Tibial nerve (tissue), 4 donors: ENCODE measurements at regions not wholly inside any gene's neighbourhood (a gene's known extent, or its start where the extent isn't known, plus 50 kb on each side); places are given as distances from the start of the nearest gene placed in this dataset.

Experiments
- DNase-seq, 2 donors: peaks; one replicate each; pipeline ENCODE4 v3.0.0-alpha.2; 2019; ENCODE audit warnings: low spot score in 2 of 2
- H3K27ac ChIP-seq, 4 donors: fragments of 200-600 bp; sonication (generic) in 3 of 4; one replicate each; pipeline ENCODE4 v1.5.1; 2017 to 2019; ENCODE audit warnings: mild to moderate bottlenecking in 1 of 4
- H3K27me3 ChIP-seq, 2 donors: fragments of 200-600 bp; sonication (generic) in 1 of 2; one replicate each; pipeline versions ENCODE4 v1.5.1 to v1.6.0; 2017 to 2019
- H3K36me3 ChIP-seq, 3 donors: fragments of 200-600 bp; sonication (generic); one replicate each; pipeline ENCODE4 v1.5.1; 2018 to 2019
- H3K4me1 ChIP-seq, 4 donors: fragments of 200-600 bp; sonication (generic) in 3 of 4; one replicate each; pipeline ENCODE4 v1.5.1; 2017 to 2019
- H3K4me3 ChIP-seq, 4 donors: fragments of 200-600 bp; sonication (generic) in 3 of 4; one replicate each; pipeline ENCODE4 v1.5.1; 2017 to 2019; ENCODE audit warnings: mild to moderate bottlenecking in 1 of 4, moderate library complexity in 1 of 4
- H3K9me3 ChIP-seq, 4 donors: fragments of 200-600 bp; sonication (generic) in 3 of 4; one replicate each; pipeline ENCODE4 v1.5.1; 2017 to 2019
- CTCF ChIP-seq, 5 experiments: fragments of 200-600 bp in 3 of 5; fragments of 450-650 bp in 2 of 5; sonication (generic) in 3 of 5; IDR thresholded peaks; one replicate each; pipeline ENCODE4 v1.5.1; 2016 to 2019; ENCODE audit warnings: antibody characterized with exemption in 5 of 5, mild to moderate bottlenecking in 3 of 5, moderate library complexity in 2 of 5
- EP300 ChIP-seq, 2 donors: sonication (generic); formaldehyde crosslinking; IDR thresholded peaks; one replicate each; pipeline ENCODE4 v1.6.1; 2017; ENCODE audit warnings: antibody characterized with exemption in 2 of 2, mild to moderate bottlenecking in 1 of 2
- POLR2A ChIP-seq, 2 donors: fragments of 450-650 bp; IDR thresholded peaks; one replicate each; pipeline ENCODE4 v1.6.1; 2017; ENCODE audit warnings: antibody characterized with exemption in 2 of 2, mild to moderate bottlenecking in 2 of 2, moderate library complexity in 2 of 2
- WGBS, 2 donors: methylation state at CpG; one replicate each; pipeline ENCODE4 v1.1.5; 2018; 5-methylcytosine and 5-hydroxymethylcytosine counted together

- DNase-seq, result no peak
- TF ChIP-seq EP300 (IDR thresholded peaks at IDR 0.05), result no peak
- no peak for TF ChIP-seq CTCF (IDR thresholded peaks at IDR 0.05)
- no peak for TF ChIP-seq POLR2A (IDR thresholded peaks at IDR 0.05)
- Histone ChIP-seq H3K4me1 (no peaks in the 10 kb centered on the region), H3K27ac (no peak overlapping the region), H3K27me3 (no peaks in the 10 kb centered on the region), H3K36me3 (no peaks in the 10 kb centered on the region), H3K9me3 (no peaks in the 10 kb centered on the region), H3K4me3 (no peak overlapping the region)
- 83% methylated on average over 1 of the region's 1 CpG for WGBS, 2 donors
Measured at GRCh38 chr11:28702450-28702790, 594.2 kb downstream of the METTL15 start.

- no peak for TF ChIP-seq POLR2A (IDR thresholded peaks at IDR 0.05)
- no peak for TF ChIP-seq EP300 (IDR thresholded peaks at IDR 0.05)
- TF ChIP-seq CTCF (IDR thresholded peaks at IDR 0.05), result no peak
- H3K27me3 ChIP-seq, result no peaks in the 10 kb centered on the region
- H3K4me1 ChIP-seq, result no peaks in the 10 kb centered on the region
- no peak overlapping the region for H3K4me3 ChIP-seq
- no peaks in the 10 kb centered on the region for H3K9me3 ChIP-seq
- 83% methylated on average over 5 of the region's 5 CpGs for WGBS, 2 donors
- DNase-seq, result no peak
- H3K27ac ChIP-seq, result no peak overlapping the region
- H3K36me3 ChIP-seq, result no peaks in the 10 kb centered on the region
Measured at GRCh38 chr11:28701760-28702449, 593.7 kb downstream of the METTL15 start.

- no peaks in the 10 kb centered on the region for H3K9me3 ChIP-seq
- H3K4me1 ChIP-seq, result no peaks in the 10 kb centered on the region
- H3K27me3 ChIP-seq, result no peaks in the 10 kb centered on the region
- H3K27ac ChIP-seq, result no peak overlapping the region
- TF ChIP-seq CTCF (IDR thresholded peaks at IDR 0.05) (no peak), POLR2A (IDR thresholded peaks at IDR 0.05) (no peak), EP300 (IDR thresholded peaks at IDR 0.05) (no peak)
- H3K36me3 ChIP-seq, result no peaks in the 10 kb centered on the region
- no peak for DNase-seq
- no peak overlapping the region for H3K4me3 ChIP-seq
Measured at GRCh38 chr11:28699701-28700100, 591.5 kb downstream of the METTL15 start.

- H3K27me3 ChIP-seq, result no peaks in the 10 kb centered on the region
- no peaks in the 10 kb centered on the region for H3K36me3 ChIP-seq
- 67 to 72% methylated on average over 5 of the region's 5 CpGs for WGBS, 2 donors
- TF ChIP-seq EP300 (IDR thresholded peaks at IDR 0.05) (no peak), CTCF (IDR thresholded peaks at IDR 0.05) (peak; percentile 35 to 58 (median 46)), POLR2A (IDR thresholded peaks at IDR 0.05) (no peak)
- no peaks in the 10 kb centered on the region for H3K4me1 ChIP-seq
- H3K4me3 ChIP-seq, result no peak overlapping the region
- peak; percentile 21 to 54 for DNase-seq
- no peaks in the 10 kb centered on the region for H3K9me3 ChIP-seq
- no peak overlapping the region for H3K27ac ChIP-seq
Measured at GRCh38 chr11:28697920-28698827, 590.0 kb downstream of the METTL15 start.

GRCh38 chr11:28696591-28696990 is 588.4 kb downstream of the METTL15 start:
- WGBS, 2 donors, result 43 to 64% methylated on average over 1 of the region's 1 CpG
- Histone ChIP-seq H3K27ac (no peak overlapping the region), H3K4me3 (no peak overlapping the region)

More at GRCh38 chr11:28696591-28696990, 588.4 kb downstream of the METTL15 start:
- H3K27me3 ChIP-seq, result no peaks in the 10 kb centered on the region
- DNase-seq, result no peak
- H3K36me3 ChIP-seq, result no peaks in the 10 kb centered on the region
- H3K9me3 ChIP-seq, result no peaks in the 10 kb centered on the region
- TF ChIP-seq EP300 (IDR thresholded peaks at IDR 0.05) (no peak), CTCF (IDR thresholded peaks at IDR 0.05) (no peak), POLR2A (IDR thresholded peaks at IDR 0.05) (no peak)
- no peaks in the 10 kb centered on the region for H3K4me1 ChIP-seq
